Endothelial cell (in vitro differentiated cells): ENCODE measurements at regions not wholly inside any gene's neighbourhood (a gene's known extent, or its start where the extent isn't known, plus 50 kb on each side); places are given as distances from the start of the nearest gene placed in this dataset.
"Not testable (repeated sequence)": the region's sequence is repeated elsewhere in the genome, so short reads cannot be mapped to it uniquely, and the experiment has no call there.

Source experiments
- DNase-seq: peaks from one replicate; pipeline ENCODE4 v3.0.0; 2021; ENCODE audit warnings: low spot score
- H3K27ac Mint-ChIP-seq: one replicate; pipeline ENCODE4 v1.8.0; 2021; ENCODE audit warnings: mixed read lengths, inconsistent platforms; ENCODE audit not compliant: unreplicated experiment
- H3K27me3 Mint-ChIP-seq: one replicate; pipeline ENCODE4 v1.8.0; 2021; ENCODE audit warnings: mild to moderate bottlenecking, moderate library complexity, mixed read lengths, inconsistent platforms; ENCODE audit not compliant: unreplicated experiment
- H3K36me3 Mint-ChIP-seq: one replicate; pipeline ENCODE4 v1.8.0; 2021; ENCODE audit warnings: mild to moderate bottlenecking, low read depth, mixed read lengths, inconsistent platforms; ENCODE audit not compliant: unreplicated experiment
- H3K4me1 Mint-ChIP-seq: one replicate; pipeline ENCODE4 v1.8.0; 2021; ENCODE audit warnings: mild to moderate bottlenecking, mixed read lengths, inconsistent platforms; ENCODE audit not compliant: unreplicated experiment
- H3K4me3 Mint-ChIP-seq: one replicate; pipeline ENCODE4 v1.8.0; 2021; ENCODE audit warnings: mild to moderate bottlenecking, mixed read lengths, inconsistent platforms; ENCODE audit not compliant: unreplicated experiment
- H3K9me3 Mint-ChIP-seq: one replicate; pipeline ENCODE4 v1.8.0; 2021; ENCODE audit warnings: mixed read lengths, inconsistent platforms; ENCODE audit not compliant: unreplicated experiment
- CTCF ChIP-seq: fragments of 200-600 bp; sonication (generic); IDR thresholded peaks from one replicate; pipeline ENCODE4 v1.5.0; 2021; ENCODE audit warnings: antibody characterized with exemption; ENCODE audit not compliant: unreplicated experiment

DNA sequence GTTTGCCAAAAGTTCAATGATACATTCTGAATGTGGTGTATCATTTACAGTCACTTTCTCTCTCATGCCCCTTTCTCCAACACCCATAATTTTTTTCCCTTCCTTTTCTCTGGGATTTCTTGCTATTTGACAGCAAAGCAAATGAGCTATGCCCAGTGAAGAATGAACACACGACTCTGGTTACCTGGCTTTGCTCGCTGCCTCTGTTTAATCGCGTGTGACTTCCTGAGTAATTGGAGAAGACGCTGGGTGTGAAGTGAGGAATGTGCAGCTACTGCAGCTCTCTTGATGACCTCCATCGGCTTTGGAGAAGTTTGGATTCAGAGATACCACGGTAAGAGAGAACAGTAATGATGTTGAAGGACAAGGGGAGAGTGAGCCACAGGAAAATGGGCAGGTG, 651.8 kb downstream of the KIF4B start:
- H3K27ac Mint-ChIP-seq, result no peak overlapping the region
- H3K4me3 Mint-ChIP-seq, result no peak overlapping the region
- no peak for DNase-seq
- no peak for TF ChIP-seq CTCF
- no peaks in the 10 kb centered on the region for H3K36me3 Mint-ChIP-seq
- no peaks in the 10 kb centered on the region for H3K27me3 Mint-ChIP-seq
- H3K9me3 Mint-ChIP-seq, result no peaks in the 10 kb centered on the region
- H3K4me1 Mint-ChIP-seq, result no peaks in the 10 kb centered on the region

GRCh38 chr5:155672001-155672400, 655.0 kb upstream of the SGCD start:
- not testable (repeated sequence) for H3K36me3 Mint-ChIP-seq, H3K4me3 Mint-ChIP-seq, DNase-seq, H3K27ac Mint-ChIP-seq, H3K27me3 Mint-ChIP-seq, H3K9me3 Mint-ChIP-seq, H3K4me1 Mint-ChIP-seq

DNA sequence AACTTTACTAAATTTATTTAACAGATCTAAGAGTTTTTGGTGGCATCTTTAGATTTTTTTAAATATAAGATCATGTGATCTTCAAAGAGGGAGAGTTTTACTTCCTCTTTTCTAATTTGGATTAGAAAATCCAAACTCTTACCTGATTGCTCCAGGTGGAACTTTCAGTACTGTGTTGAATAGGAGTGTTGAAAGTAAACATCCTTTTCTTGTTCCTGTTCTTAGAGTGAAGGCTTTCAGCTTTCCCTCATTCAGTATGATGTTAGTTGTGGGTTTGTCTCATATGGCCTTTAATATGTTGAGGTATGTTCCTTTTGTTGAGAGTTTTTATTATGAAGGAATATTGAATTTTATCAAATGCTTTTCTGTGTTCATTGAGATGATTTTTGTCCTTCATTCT, 650.0 kb upstream of the SGCD start:
- Mint-ChIP-seq H3K27ac (no peak overlapping the region), H3K4me3 (no peak overlapping the region), H3K36me3 (no peaks in the 10 kb centered on the region), H3K9me3 (no peaks in the 10 kb centered on the region), H3K4me1 (no peaks in the 10 kb centered on the region), H3K27me3 (peaks cover 1% of the 10 kb centered on the region)
- DNase-seq, result no peak
- no peak for TF ChIP-seq CTCF

- Mint-ChIP-seq H3K27ac (no peak overlapping the region), H3K4me3 (no peak overlapping the region), H3K4me1 (no peaks in the 10 kb centered on the region), H3K36me3 (no peaks in the 10 kb centered on the region), H3K27me3 (peaks cover 1% of the 10 kb centered on the region), H3K9me3 (no peaks in the 10 kb centered on the region)
- no peak for DNase-seq
- no peak for TF ChIP-seq CTCF
Measured at GRCh38 chr5:155678371-155678770, 648.6 kb upstream of the SGCD start.

DNA sequence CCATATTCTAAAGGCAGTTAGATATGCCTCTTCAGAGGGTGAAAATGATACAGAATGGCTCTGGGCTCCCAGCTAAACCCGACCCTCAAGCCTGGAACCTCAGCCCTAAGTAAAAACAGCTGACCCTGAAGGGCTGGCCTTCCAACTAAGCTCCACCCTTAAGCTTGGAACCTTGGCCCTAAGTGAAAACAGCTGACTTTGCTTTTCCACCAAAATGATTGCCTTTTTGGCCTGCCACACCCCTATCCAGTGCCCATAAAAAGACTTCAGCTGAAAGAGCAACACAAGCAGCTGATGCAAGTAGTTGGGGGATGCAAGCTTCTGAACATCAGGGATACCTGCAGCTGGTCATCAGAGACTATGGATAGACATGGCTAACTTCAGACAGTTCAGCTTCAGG, 647.4 kb upstream of the SGCD start:
- TF ChIP-seq CTCF, result no peak
- no peaks in the 10 kb centered on the region for H3K9me3 Mint-ChIP-seq
- H3K36me3 Mint-ChIP-seq, result no peaks in the 10 kb centered on the region
- no peak overlapping the region for H3K4me3 Mint-ChIP-seq
- H3K27ac Mint-ChIP-seq, result no peak overlapping the region
- no peaks in the 10 kb centered on the region for H3K27me3 Mint-ChIP-seq
- DNase-seq, result no peak
- no peaks in the 10 kb centered on the region for H3K4me1 Mint-ChIP-seq

DNA sequence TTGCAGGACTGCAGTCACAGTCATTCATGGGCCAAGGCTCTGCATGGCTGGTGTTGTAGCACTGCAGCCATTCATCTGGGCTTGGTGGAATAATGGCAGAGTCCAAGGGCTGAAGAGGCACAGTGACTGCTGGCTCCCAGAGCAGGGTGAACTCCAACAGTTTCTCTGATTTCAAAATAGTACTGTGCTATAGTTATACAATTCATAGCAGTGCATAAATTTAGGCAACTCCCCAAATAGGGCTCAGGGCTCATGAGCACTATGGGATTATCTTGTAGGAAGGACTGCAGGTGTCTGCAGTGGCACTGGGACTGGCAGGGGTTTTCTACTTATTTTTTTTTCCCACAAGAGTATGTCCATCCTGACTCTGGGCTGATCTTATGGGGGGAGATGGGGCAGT, 642.5 kb upstream of the SGCD start:
- no peak overlapping the region for H3K27ac Mint-ChIP-seq
- no peak for TF ChIP-seq CTCF
- no peak for DNase-seq
- no peaks in the 10 kb centered on the region for H3K36me3 Mint-ChIP-seq
- H3K4me1 Mint-ChIP-seq, result no peaks in the 10 kb centered on the region
- H3K9me3 Mint-ChIP-seq, result no peaks in the 10 kb centered on the region
- no peaks in the 10 kb centered on the region for H3K27me3 Mint-ChIP-seq
- H3K4me3 Mint-ChIP-seq, result no peak overlapping the region
